GM18867 (cell line): ENCODE measurements at regions not wholly inside any gene's neighbourhood (a gene's known extent, or its start where the extent isn't known, plus 50 kb on each side); places are given as distances from the start of the nearest gene placed in this dataset.
"Not testable (repeated sequence)": the region's sequence is repeated elsewhere in the genome, so short reads cannot be mapped to it uniquely, and the experiment has no call there.

Experiments used
- ATAC-seq: cut with Tn5 transposase; IDR thresholded peaks from one replicate; pipeline ENCODE4 v1.9.1; 2021; ENCODE audit warnings: mild to moderate bottlenecking, moderate library complexity; ENCODE audit not compliant: unreplicated experiment

DNA sequence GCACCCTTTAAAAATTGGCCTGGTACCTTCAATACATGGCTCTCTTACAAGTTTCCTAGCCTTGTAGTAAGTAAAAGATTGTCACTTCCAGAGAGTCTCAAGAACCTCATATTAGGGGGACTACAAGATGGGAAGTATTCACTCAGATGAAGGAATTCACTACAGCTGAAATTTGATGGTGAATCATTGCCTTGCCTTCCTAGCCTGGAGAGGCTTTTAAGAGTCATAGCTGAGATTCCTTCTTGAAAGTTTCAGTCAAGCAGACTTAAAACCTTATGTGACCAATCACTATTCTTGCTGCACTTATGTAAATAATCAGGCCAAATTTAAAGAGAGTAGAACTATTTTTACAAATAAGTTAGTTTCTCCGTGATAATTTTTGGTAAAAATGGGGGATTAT lies 451.6 kb downstream of the TRHDE start:
- no peak for ATAC-seq

DNA sequence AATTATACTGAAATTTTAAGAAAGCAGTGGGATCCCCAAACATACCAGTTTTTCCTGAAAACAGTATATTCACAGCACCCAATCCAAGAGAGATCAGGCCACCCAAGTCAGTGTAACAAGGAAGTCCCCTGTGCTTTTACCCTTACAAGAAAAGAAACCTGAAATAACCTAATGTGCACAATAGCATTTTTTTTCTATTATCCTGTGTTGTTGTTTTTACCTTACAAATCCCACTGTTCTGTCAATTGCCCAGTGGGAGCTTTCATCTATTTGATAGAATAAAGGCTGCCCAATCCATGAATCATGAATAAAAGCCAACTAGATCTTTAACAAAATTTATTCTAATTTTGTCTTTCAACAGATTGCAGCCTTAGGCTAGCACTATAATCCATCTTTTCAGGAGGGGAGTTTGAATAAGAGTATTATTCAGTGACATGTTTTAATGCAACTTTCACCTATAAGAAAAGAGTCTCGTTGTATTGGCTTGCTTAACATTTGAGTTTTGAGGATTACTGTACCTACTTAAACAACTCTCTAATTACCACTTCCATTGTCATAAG lies 457.4 kb downstream of the TRHDE start:
- ATAC-seq = no peak

DNA sequence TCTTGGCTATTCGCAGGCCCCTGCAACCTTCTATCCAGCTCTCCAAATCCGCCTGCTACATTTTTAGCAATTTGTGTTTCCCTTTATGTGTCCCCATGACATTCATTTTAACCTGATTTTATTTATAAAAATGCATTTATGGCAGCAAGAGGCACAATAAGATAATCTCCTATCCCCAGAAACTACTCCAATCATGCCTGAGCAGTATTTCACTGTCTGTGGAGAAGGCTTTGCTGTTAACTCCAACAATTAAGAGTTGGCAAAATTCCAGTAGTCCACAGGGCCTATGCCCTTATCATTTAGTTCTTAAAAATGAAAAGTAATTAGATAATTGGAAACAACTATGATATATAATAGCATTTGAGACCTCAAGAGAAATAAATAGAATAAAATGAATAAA lies 462.4 kb downstream of the TRHDE start:
- ATAC-seq = no peak

DNA sequence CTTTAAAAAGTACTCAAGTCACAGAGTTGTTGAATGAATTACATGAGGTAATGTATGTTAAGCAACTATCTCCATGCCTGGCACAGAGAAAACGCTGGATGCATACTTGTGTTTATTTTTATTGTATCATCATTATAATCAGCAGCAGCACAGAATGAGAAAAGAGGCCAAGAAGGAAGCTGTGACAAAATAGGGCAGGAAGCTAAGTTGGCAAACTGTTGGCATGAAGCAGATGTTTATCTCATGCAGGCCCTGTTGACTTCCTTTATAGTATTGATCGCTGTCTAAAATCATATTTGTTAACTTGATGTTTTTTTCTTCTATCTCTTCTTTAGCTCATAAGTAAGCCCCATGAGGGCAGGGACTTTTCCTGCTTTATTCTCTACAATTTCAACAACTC lies 466.6 kb downstream of the TRHDE start:
- no peak for ATAC-seq

DNA sequence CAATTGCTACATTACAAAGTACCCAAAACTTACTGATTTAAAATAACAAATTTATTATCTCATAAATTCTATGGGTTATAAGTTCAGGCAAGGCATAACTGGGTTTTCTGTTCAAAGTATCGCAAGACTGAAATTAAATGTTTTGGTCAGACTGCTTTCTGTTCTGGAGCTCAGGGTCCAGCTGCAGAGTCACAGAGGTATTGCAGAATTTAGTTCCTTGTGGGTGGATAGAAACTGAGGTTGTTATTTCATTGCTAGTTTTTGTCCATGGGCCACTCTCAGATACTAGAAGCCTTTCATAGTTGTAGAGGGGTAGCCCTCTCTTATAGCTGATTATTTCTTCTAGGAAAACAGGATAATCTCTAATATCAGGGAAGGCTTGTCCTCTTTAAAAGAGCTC lies 467.9 kb downstream of the TRHDE start:
- no peak for ATAC-seq

DNA sequence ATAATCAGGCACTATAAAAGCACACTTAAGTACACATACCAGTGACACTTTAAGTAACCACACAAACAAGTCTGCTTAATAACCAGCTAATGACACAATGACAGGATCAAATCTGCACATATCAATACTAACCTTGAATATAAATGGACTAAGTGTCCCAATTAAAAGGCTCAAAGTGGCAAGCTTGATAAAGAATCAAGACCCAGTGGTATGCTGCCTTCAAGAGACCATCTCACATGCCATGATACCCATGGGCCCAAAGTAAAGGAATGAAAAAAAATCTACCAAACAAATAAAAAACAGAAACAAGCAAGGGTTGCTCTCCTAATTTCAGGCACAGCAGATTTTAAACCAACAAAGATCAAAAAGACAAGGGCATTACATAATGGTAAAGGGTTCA lies 470.4 kb downstream of the TRHDE start:
- no peak for ATAC-seq

DNA sequence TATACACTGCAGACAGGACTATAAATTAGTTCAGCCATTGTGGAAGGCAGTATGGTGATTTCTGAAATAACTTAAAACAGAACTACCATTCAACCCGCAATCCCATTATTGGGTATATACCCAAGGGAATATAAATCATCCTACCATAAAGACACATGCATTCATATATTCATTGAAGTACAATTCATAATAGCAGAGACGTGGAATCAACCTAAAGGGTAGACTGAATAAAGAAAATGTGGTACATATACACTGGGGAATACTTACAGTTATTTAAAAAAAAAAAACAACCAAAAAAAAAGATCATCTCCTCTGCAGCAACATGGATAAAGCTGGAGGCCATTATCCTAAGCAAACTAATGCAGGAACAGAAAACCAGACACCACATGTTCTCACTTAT lies 473.9 kb downstream of the TRHDE start:
- ATAC-seq = no peak

DNA sequence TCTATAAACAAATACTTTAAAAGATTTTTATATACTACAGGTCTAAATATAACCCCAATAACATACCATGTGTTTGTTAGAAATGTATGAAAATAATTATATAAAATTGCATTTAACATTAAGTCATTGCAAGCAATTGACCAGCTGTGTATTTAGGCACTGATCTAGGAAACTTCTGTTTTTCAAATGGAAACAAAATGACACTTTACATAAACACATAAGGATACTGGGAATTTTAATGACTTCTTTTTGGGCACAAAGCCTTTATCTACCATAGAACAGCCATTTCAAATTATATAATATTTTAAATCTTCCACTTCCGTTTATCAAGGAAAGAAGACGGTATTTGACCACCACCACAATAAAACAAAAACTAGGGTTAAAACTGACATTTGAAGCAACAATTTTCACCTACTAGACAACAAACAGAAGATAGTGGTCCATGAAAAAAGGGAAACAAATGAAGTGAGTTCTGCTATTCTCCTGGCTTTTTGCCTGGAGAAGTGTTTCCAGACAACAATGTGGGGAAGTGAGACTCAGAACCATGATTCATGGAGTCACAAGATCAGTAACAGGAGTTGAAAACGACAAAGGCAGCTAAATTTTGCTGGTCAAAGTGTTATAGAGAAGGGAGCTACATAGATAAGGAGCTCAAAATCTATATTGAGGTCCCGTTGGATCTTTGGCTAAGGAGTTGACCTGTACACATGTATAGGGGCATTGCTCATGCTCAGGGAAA lies 475.1 kb downstream of the TRHDE start:
- no peak for ATAC-seq

DNA sequence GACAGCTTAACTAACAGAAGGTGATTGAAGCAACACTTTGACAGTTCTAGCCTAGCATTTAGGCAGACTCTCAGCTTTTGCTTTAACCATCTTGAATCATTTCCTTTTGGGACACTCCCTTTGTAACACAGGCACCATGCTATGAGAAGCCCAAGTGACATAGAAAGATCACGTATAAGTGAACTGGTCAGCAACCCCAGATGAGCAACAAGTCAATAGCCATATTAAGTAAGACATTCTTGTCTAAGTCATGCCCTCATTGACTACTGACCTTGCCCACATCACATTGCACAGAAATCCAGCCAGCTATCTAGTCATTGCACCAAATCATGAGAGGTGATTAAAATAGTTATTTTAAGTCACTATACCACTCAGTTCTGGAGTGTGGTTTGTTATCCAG lies 476.8 kb downstream of the TRHDE start:
- ATAC-seq = no peak

DNA sequence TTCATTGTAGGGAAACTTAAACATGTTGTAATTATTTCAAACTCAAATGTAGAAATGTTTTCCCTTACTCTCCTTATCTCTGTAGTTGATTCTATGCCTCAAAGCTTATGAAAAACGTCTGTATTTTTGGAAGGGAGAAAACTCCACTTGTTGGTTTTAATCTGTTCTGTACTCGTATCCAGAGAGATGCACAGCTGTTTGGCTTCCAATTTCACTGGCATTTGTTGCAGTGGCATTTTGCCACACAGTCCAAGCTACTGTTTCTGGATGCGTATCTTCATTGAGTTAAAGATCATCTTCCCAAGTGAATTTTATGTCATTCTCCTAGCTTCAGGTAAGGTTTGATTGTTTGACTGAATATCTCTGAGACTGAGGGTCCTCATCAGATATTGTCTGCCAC lies 481.4 kb downstream of the TRHDE start:
- ATAC-seq = no peak

DNA sequence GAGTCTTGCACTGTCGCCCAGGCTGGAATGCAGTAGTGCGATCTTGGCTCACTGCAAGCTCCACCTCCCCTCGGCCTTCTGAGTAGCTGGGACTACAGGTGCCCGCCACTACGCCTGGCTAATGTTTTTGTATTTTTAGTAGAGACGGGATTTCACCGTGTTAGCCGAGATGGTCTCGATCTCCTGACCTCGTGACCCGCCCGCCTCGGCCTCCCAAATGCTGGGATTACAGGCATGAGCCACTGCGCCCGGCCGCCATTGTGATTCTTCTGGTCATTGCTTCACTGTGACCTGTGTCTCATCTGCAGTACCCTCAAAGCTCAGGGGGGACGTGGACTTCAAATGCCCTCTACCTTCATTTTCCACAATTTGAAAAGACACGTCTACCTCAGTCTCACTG lies 481.9 kb downstream of the TRHDE start:
- not testable (repeated sequence) for ATAC-seq

DNA sequence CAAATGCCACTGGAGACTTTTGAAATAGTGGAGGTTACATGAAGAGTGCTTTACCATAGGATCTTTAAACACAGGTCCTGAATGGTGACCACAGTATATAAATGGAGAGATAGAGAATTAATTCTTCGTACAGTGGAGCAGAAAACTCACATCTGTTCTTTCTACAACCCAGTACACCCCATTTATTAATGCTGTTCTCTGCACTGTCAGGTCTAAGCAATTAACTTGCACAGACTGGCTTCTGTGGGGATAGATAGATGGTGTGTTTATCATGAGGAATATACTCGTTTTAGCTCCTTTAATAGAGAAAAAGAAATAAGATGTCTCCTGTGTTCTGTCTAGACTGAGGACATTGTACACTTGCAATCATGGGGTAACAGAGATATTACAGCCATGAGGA lies 494.3 kb downstream of the TRHDE start:
- no peak for ATAC-seq

DNA sequence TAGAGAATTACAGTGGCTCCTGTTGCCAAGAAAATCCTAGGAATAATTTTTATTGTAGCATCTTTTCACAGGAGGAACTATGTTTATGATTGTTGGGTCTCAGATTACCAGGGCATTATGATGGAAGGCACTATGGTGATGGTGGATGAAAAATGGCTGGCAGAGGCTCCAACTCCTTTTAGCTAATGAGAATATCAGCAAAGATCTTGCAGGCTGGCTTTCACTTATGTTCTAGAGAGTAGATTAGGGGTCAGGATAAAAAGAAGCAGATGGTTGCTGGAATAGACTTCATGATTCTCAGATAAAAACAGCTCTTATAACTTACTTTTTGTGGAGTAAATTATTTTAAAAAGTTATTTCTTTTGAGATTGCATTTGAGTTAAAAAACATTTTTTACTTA lies 501.9 kb downstream of the TRHDE start:
- no peak for ATAC-seq

DNA sequence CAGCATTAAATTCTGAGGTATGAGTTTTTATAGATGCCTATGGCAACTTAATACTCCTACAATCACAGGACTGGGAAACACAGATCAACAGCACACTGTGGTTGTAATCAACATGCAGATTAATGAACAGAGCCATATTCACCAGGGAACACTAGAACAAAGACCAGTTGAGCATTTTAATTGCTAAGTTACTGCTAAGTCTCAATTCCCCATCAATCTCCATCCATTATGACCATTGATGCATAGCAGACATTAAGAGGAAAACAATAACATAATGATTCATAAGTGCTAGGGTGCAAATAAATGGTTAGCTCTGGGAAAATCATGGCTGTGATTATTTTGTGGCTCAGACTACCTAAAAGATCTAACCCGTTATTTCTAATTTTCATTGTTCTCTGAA lies 505.6 kb downstream of the TRHDE start:
- no peak for ATAC-seq

DNA sequence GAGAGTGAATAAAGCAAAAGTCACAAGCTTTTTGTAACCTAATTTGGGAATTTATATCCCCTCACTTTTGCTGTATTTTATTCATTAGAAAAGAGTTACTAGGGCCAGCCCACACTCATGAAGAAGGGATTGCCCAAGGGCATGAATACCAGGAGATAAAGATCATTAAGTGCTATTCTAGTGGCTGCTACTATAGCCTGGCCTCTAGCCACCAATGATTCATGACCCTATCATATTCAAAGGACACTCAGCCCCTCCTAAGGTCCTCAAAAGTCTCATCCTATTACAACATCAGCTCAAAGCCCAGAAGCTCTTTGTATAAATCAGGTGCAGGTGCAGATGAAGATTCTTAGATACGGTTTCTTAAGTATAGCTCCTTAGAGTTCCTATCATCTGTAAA lies 518.1 kb downstream of the TRHDE start:
- no peak for ATAC-seq

DNA sequence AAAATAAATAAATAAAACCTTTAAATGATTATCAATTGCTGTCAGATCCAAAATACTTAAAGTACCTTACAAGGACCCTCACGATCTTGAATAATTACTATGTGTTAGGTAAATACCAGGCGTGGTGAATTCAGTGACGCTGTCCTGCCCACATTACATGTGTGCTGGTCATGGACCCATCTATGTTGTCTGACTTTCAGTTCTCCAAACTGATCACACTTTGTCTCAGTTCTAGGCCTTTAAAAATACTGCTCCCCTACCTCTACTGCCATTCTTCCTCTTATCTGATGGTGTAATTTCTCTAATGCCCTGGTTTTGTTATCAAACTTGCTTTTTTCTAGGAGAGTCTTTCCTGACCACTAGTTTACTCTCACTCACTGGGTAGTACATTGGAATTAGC lies 520.7 kb downstream of the TRHDE start:
- ATAC-seq = no peak

DNA sequence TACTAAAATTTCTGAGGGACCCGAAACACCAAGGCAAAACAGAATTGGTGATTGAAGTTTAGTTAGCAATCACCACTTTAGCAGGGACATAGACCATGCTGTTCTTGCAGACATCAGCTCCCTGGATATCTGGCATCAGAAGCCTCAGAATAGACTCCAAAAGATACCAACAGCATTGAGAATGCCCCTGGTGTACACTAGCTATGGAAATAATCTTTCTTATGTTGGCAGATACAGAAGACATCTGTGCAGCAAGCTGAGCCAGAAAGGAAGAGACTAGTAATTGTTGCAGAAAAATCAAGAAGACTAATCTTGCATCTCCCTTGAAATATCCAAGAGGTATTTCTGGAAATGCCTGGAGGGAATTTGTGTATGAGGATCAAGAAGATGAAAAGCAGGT lies 521.6 kb downstream of the TRHDE start:
- ATAC-seq = no peak

DNA sequence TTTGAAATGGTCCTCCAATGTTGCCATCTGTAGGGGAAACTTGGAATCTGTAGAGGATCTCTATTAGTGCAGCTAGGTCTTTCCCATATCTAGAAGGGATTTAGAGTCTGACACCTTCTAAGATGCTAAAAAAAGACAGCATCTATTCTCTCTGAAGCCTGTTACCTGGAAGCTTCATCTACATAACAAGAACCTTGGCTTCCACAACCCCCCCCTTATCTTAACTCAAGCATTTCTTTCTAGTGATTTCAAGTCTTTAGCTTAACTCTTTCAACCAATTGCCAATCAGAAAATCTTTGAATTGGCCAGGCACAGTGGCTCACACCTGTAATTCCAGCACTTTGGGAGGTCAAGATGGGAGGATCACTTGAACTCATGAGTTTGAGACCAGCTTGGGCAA lies 543.3 kb downstream of the TRHDE start:
- ATAC-seq = no peak

DNA sequence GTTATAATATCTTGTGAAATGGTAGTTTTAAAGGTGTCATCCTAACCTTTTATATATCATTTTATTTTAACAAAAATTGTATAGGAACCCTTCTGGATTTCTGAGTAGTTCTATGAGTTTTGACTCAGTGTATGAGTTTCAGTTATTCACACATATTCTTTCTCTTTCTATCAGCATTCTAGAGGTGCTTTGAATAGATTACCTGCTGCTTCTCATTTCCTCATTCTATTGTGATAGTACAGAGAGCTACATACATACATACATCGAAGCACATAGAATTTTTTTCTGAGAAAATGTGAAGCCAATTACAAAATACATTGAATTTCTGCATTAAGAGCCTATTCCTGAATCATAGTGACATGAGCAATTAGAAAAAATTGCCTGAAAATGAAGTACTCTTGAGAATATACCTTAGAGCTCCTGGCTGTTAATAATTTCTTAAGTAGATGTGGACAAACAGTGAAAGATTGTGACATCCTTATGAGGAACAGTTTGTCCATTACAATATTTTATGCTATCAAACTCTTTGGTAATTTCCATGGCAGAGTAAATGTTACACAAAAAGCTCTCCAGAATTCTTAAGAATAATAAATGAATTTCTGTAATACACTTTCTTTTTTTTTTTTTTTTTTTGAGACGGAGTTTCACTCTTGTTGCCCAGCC lies 556.6 kb downstream of the TRHDE start:
- peak; percentile 80 for ATAC-seq

DNA sequence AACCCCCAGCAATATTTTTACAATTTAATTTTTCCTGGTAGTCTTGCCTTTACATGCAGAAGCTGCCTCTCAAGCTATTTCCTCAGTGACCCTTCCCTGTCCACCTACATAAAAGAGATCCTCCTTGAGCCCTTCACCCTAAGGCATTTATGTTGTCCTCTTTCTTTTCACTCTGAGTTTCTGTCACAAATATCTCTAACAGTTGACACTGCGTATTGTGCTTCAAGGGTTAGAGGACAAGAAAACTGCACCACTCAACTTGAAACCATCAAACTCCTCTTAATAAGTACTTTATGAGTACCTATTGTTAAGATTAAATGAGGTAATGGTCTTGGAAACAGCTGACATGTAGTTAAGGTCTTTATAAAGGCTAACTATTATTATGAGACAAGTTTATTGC lies 557.7 kb downstream of the TRHDE start:
- ATAC-seq = no peak

DNA sequence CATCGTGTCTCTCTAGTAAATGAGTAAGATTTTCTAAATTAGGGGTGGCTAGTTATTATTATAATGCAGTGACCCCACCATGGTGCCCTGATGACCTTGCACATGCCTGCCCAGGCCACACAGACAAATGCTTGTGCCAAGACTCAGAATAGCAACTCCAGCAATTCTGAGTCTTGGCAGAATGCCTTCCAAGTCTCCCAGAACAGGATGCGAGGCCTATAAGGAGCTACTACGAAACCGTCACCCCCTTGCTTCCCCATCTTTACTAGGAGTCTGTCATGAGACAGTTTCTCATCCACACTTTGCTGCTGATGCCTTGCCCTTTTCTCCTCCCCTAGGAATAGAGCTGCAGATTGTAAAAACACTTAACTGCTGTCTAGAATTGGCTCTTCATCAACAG lies 559.9 kb downstream of the TRHDE start:
- ATAC-seq = no peak

DNA sequence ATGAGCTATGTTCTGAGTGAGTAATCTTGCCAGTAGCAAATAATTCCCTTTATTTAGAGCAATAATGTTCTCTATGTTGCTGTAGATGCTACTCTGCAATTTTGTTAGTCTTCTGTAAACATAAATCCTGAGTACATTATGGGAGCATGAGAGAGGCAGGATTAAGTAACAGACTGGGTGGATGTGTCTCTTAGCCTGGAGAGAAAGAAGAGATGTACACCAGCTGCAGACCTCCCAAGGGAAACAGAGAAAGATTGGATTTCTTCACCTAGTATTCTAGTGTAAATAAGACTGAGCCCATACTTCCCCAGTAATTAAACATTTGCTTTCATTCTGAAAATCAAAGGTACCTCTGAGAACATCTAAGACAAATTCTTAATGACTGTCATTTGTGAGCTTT lies 564.0 kb downstream of the TRHDE start:
- ATAC-seq = no peak

DNA sequence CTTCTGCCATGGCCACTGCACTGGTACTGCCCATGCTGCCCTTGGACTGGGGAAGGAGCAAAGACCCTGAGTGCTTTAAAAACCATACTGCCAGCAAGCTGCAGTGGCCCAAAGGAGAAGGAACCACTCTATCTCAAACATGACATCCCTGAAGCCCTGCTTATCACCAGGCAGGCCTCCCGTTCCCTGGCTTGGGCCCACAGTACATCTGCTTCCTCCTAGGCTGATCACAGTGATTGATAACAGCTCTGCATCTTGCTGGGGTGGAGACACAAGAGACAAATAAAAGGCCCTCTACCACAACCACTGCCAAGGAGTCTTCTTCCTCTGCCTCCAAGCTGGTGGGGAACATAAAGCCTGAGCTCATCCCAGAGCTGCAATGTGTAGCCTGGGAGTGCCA lies 567.5 kb downstream of the TRHDE start:
- no peak for ATAC-seq
